H9 (cell line): ENCODE measurements at regions not wholly inside any gene's neighbourhood (a gene's known extent, or its start where the extent isn't known, plus 50 kb on each side); places are given as distances from the start of the nearest gene placed in this dataset.

ENCODE experiments used
- DNase-seq: peaks from one replicate; pipeline ENCODE4 v3.0.0-alpha.2; 2017
- H2AFZ ChIP-seq: one replicate; pipeline ENCODE4 v1.6.1; 2013; ENCODE audit warnings: mild to moderate bottlenecking, low read length, control low read depth, moderate library complexity
- H2AK5ac ChIP-seq: 2 replicates; pipeline ENCODE4 v1.6.1; 2013; ENCODE audit warnings: low read length, control low read depth, mixed read lengths; ENCODE audit not compliant: insufficient read length
- H2BK120ac ChIP-seq: one replicate; pipeline ENCODE4 v1.6.1; 2013; ENCODE audit warnings: low read depth, mild to moderate bottlenecking, low read length, control low read depth, inconsistent platforms; ENCODE audit not compliant: poor library complexity, severe bottlenecking
- H2BK12ac ChIP-seq: 2 replicates; pipeline ENCODE4 v1.6.1; 2013; ENCODE audit warnings: low read length, control low read depth, mixed read lengths, low read depth; ENCODE audit not compliant: insufficient read length
- H2BK15ac ChIP-seq: 2 replicates; pipeline ENCODE4 v1.6.1; 2013; ENCODE audit warnings: low read depth, low read length, control low read depth
- H2BK20ac ChIP-seq: one replicate; pipeline ENCODE4 v1.6.1; 2013; ENCODE audit warnings: low read depth, mild to moderate bottlenecking, low read length, control low read depth, inconsistent platforms; ENCODE audit not compliant: poor library complexity, severe bottlenecking
- H2BK5ac ChIP-seq: 2 replicates; pipeline ENCODE4 v1.6.1; 2013; ENCODE audit warnings: low read length, control low read depth, mixed read lengths; ENCODE audit not compliant: insufficient read length
- H3K14ac ChIP-seq: 2 replicates; pipeline ENCODE4 v1.6.1; 2013; ENCODE audit warnings: low read length, control low read depth; ENCODE audit not compliant: insufficient read depth
- H3K18ac ChIP-seq: 2 replicates; pipeline ENCODE4 v1.6.1; 2013; ENCODE audit warnings: low read depth, mild to moderate bottlenecking, mixed read lengths, low read length, control low read depth; ENCODE audit not compliant: insufficient read length
- H3K23ac ChIP-seq: 2 replicates; pipeline ENCODE4 v1.6.1; 2013; ENCODE audit warnings: low read length, control low read depth, mixed read lengths, low read depth; ENCODE audit not compliant: insufficient read length
- H3K23me2 ChIP-seq: 2 replicates; pipeline ENCODE4 v1.6.1; 2013; ENCODE audit warnings: low read depth, mild to moderate bottlenecking, mixed read lengths, low read length, control low read depth; ENCODE audit not compliant: insufficient read length, poor library complexity, severe bottlenecking
- H3K27ac ChIP-seq: 2 replicates; pipeline ENCODE4 v1.5.1; 2013; ENCODE audit warnings: low read length, control low read depth, mixed read lengths, low read depth; ENCODE audit not compliant: insufficient read length
- H3K27me3 ChIP-seq: 2 replicates; pipeline ENCODE4 v1.6.1; 2013; ENCODE audit warnings: low read length, control low read depth, inconsistent platforms; ENCODE audit not compliant: insufficient read depth
- H3K4ac ChIP-seq: 2 replicates; pipeline ENCODE4 v1.6.1; 2013; ENCODE audit warnings: low read depth, mild to moderate bottlenecking, control low read depth, inconsistent platforms, low read length, moderate library complexity
- H3K4me1 ChIP-seq: 2 replicates; pipeline ENCODE4 v1.6.1; 2013; ENCODE audit warnings: low read length, control low read depth, inconsistent platforms; ENCODE audit not compliant: insufficient read depth
- H3K4me2 ChIP-seq: 2 replicates; pipeline ENCODE4 v1.6.1; 2013; ENCODE audit warnings: low read length, control low read depth, mixed read lengths; ENCODE audit not compliant: insufficient read length, insufficient read depth
- H3K56ac ChIP-seq: 2 replicates; pipeline ENCODE4 v1.6.1; 2013; ENCODE audit warnings: low read depth, mild to moderate bottlenecking, mixed read lengths, low read length, control low read depth; ENCODE audit not compliant: insufficient read length
- H3K79me1 ChIP-seq: 2 replicates; pipeline ENCODE4 v1.6.1; 2013; ENCODE audit warnings: low read depth, mild to moderate bottlenecking, moderate library complexity, low read length, control low read depth, inconsistent platforms; ENCODE audit not compliant: insufficient read depth, poor library complexity, severe bottlenecking
- H3K79me2 ChIP-seq: 2 replicates; pipeline ENCODE4 v1.6.1; 2013; ENCODE audit warnings: low read length, control low read depth, inconsistent platforms; ENCODE audit not compliant: insufficient read depth
- H3K9ac ChIP-seq: 2 replicates; pipeline ENCODE4 v1.6.1; 2013; ENCODE audit warnings: low read length, control low read depth, mixed read lengths; ENCODE audit not compliant: insufficient read length; ENCODE audit errors: extremely low read depth
- H3K9me3 ChIP-seq: one replicate; pipeline ENCODE4 v1.6.1; 2013; ENCODE audit warnings: low read depth, low read length, inconsistent platforms; ENCODE audit not compliant: control insufficient read depth
- H3T11ph ChIP-seq: one replicate; pipeline ENCODE4 v1.6.1; 2013; ENCODE audit warnings: mild to moderate bottlenecking, low read length, control low read depth, inconsistent platforms
- H4K20me1 ChIP-seq: one replicate; pipeline ENCODE4 v1.6.1; 2013; ENCODE audit not compliant: control insufficient read depth, insufficient read length, insufficient read depth
- H4K5ac ChIP-seq: 2 replicates; pipeline ENCODE4 v1.6.1; 2013; ENCODE audit warnings: low read depth, mild to moderate bottlenecking, mixed read lengths, low read length, control low read depth; ENCODE audit not compliant: insufficient read length
- H4K8ac ChIP-seq: replicated peaks from 2 replicates; pipeline ENCODE4 v1.6.1; 2013; ENCODE audit warnings: low read length, control low read depth, mixed read lengths, low read depth; ENCODE audit not compliant: insufficient read length
- H4K91ac ChIP-seq: 2 replicates; pipeline ENCODE4 v1.6.1; 2013; ENCODE audit warnings: low read depth, mild to moderate bottlenecking, moderate library complexity, mixed read lengths, low read length, control low read depth; ENCODE audit not compliant: insufficient read length
- H3K27ac Mint-ChIP-seq, 3 experiments: 2 replicates in 2 of 3; 3 replicates in 1 of 3; pipeline ENCODE4 v1.8.0; 2020 to 2021; ENCODE audit warnings: mixed read lengths in 3 of 3, mild to moderate bottlenecking in 1 of 3, moderate library complexity in 1 of 3
- H3K27me3 Mint-ChIP-seq: 2 replicates; pipeline ENCODE4 v1.8.0; 2021; ENCODE audit warnings: low read depth, mild to moderate bottlenecking, moderate library complexity, mixed read lengths
- H3K36me3 Mint-ChIP-seq, 3 experiments: 2 replicates in 2 of 3; 3 replicates in 1 of 3; pipeline ENCODE4 v1.8.0; 2020 to 2021; ENCODE audit warnings: low read depth in 3 of 3, mixed read lengths in 3 of 3; ENCODE audit not compliant: insufficient read depth in 1 of 3
- H3K4me1 Mint-ChIP-seq, 2 experiments: 2 replicates each; pipeline ENCODE4 v1.8.0; 2020; ENCODE audit warnings: mixed read lengths in 2 of 2
- H3K4me3 Mint-ChIP-seq, 2 experiments: 2 replicates in 1 of 2; 3 replicates in 1 of 2; pipeline ENCODE4 v1.8.0; 2020 to 2021; ENCODE audit warnings: mild to moderate bottlenecking in 2 of 2, mixed read lengths in 2 of 2, moderate library complexity in 1 of 2
- H3K9me3 Mint-ChIP-seq, 2 experiments: 2 replicates in 1 of 2; 3 replicates in 1 of 2; pipeline ENCODE4 v1.8.0; 2020; ENCODE audit warnings: mild to moderate bottlenecking in 2 of 2, mixed read lengths in 2 of 2, moderate library complexity in 1 of 2
- WGBS: extraction: QIAGEN DNeasy Blood & Tissue Kit; methylation state at CpG from one replicate; pipeline ENCODE4 v1.1.7; 2013; ENCODE audit warnings: missing lambda C conversion rate, low lambda C conversion rate, mixed read lengths; ENCODE audit not compliant: insufficient read length; ENCODE audit errors: extremely low coverage; 5-methylcytosine and 5-hydroxymethylcytosine counted together
- TF ChIP-seq, protein P1 (sequence below): fragments of 200-600 bp; sonication (generic); conservative IDR thresholded peaks from 3 replicates; pipeline ENCODE4 v1.8.0; 2021; ENCODE audit warnings: antibody characterized with exemption, mild to moderate bottlenecking

DNA sequence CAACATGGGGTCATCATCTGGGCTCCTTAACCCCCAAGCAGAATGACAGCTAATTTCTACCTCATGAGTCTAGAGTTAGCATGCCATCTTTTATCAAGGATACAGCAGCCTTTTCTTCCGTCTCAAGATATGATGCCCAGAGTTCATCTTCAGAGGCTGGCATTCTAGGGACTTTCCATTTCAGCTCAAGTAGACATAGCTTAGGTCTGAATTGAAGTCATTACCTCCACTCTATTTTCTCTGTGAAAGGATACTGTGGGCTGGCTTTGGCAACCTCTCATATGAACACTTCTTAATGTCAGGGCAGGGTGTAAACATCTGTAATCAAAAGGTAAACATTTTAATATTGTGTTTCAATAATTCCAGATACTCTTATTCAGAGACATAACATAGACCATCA lies 535.7 kb downstream of the MAT2B start:
- Histone ChIP-seq H4K91ac (no peak overlapping the region), H3K9ac (no peak overlapping the region), H2AFZ (no peak overlapping the region), H4K8ac (no peak overlapping the region), H3K18ac (no peak overlapping the region), H2BK5ac (no peak overlapping the region), H2BK120ac (no peak overlapping the region), H3K23ac (no peak overlapping the region), H3K4me2 (no peak overlapping the region), H2BK12ac (no peak overlapping the region), H4K20me1 (no peaks in the 10 kb centered on the region), H3K56ac (no peak overlapping the region), H3T11ph (no peak overlapping the region), H3K14ac (no peak overlapping the region), H3K4ac (no peak overlapping the region), H2BK15ac (no peak overlapping the region), H3K27me3 (no peaks in the 10 kb centered on the region), H2AK5ac (no peak overlapping the region), H3K4me1 (no peaks in the 10 kb centered on the region), H4K5ac (no peak overlapping the region), H3K9me3 (no peaks in the 10 kb centered on the region), H3K79me1 (no peaks in the 10 kb centered on the region), H3K23me2 (no peaks in the 10 kb centered on the region), H3K27ac (no peak overlapping the region), H3K79me2 (no peaks in the 10 kb centered on the region), H2BK20ac (no peak overlapping the region)
- Mint-ChIP-seq H3K27me3 (no peaks in the 10 kb centered on the region), H3K4me3 (no peak overlapping the region), H3K9me3 (no peaks in the 10 kb centered on the region), H3K4me1 (peaks cover 5 to 6% of the 10 kb centered on the region in 2 experiments), H3K36me3 (no peaks in the 10 kb centered on the region), H3K27ac (no peak overlapping the region)
- no peak for DNase-seq
- WGBS: no CpG with 5 or more reads among the region's 1 CpG
- TF ChIP-seq, protein P1, sequence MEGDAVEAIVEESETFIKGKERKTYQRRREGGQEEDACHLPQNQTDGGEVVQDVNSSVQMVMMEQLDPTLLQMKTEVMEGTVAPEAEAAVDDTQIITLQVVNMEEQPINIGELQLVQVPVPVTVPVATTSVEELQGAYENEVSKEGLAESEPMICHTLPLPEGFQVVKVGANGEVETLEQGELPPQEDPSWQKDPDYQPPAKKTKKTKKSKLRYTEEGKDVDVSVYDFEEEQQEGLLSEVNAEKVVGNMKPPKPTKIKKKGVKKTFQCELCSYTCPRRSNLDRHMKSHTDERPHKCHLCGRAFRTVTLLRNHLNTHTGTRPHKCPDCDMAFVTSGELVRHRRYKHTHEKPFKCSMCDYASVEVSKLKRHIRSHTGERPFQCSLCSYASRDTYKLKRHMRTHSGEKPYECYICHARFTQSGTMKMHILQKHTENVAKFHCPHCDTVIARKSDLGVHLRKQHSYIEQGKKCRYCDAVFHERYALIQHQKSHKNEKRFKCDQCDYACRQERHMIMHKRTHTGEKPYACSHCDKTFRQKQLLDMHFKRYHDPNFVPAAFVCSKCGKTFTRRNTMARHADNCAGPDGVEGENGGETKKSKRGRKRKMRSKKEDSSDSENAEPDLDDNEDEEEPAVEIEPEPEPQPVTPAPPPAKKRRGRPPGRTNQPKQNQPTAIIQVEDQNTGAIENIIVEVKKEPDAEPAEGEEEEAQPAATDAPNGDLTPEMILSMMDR: no peak
